Colon (tissue), 2 donors: ENCODE measurements at regions not wholly inside any gene's neighbourhood (a gene's known extent, or its start where the extent isn't known, plus 50 kb on each side); places are given as distances from the start of the nearest gene placed in this dataset.
"Not testable (repeated sequence)": the region's sequence is repeated elsewhere in the genome, so short reads cannot be mapped to it uniquely, and the experiment has no call there.

Experiments used
- FAIRE-seq: peaks from 2 replicates; lab custom pipeline; 2012; peaks lifted over from hg19 to GRCh38; lab: Jason Lieb, UNC
- donor health status: control.
- donor health status: control.

DNA sequence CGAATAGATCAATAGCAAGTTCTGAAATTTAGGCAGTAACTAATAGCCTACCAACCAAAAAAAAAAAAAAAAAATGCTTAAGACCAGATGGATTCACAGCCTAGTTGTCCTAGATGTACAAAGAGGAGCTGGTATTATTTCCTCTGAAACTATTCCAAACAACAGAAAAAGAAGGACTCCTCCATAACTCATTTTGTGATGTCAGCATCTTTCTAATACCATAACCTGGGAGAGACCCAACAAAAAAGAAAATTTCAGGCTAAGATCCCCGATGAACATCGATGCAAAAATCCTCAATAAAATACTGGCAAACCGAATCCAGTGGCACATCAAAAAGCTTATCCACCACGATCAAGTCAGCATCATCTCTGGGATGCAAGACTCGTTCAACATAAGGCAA, 1557.9 kb downstream of the C4orf33 start:
- no peak for FAIRE-seq

DNA sequence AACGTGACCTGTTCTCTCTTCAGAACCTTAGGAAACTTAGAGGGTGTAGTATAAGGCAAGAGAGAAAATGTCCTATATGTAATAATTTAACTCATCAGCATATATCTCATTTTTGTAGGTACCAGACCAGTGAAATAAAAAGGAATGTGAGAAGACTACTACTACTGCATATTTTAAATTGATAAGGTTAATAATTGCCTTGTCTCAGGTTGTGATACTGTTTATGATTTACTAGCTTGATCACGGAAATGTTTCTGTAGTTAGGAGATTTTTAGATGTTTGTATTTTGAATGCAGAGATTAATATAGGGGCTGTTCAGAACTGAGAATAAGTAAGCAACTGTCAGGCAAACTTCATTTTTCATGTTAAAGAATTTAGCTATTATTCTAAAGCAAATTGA, 1563.4 kb downstream of the C4orf33 start:
- FAIRE-seq = no peak

DNA sequence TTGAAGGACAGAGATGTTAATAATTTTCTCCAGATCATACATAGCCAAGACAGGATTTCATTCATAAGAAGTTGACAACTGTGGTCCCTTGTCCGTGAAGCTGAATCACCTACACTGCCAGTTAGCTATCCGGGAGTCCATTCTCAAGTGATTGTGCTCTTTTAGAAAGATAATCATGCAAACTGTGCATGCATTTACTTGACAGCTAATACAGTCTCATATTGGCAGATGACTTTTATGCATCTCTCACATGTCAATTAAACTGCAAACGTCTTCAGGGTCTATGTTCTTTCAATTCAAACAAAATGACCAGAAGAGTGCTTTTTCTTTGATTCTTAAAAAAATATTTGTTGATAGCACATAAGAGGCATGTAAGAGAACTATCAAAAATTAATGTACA, 1572.9 kb downstream of the C4orf33 start:
- FAIRE-seq = no peak

DNA sequence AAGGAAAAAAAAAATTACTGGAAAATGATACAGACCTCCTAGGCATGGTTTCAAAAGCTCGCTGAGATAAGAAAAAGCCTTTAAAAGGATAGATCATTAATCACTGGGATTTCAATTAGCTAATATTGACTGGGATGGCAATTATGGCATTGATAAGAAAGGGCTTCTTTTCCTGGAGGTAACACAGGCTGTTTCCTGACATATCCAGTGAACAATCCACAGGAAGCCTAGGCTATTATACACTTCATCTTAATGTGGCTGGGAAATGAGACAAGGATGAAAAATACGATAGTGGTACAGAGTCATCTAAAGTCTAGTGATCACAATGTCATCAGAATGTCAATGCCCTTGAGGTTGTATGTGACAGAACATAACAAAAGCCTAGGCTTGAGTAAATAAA, 1579.3 kb downstream of the C4orf33 start:
- FAIRE-seq = no peak

DNA sequence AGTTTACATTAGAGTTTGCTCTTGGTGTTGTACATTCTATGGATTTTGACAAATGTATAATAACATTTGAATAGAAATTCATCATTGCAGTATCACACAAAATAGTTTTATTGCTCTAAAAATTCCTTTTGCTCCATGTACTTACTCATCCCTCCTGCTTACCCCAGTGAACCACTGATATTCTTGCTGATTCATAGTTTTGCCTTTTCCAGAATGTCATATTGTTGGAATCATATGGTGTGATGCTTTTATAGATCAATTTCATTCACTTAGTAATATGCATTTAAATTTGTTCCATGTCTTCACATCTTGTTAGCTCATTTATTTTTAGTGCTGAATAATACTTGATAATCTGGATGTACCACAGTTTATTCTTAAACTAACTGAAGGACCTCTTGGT, 1593.2 kb downstream of the C4orf33 start:
- no peak for FAIRE-seq

DNA sequence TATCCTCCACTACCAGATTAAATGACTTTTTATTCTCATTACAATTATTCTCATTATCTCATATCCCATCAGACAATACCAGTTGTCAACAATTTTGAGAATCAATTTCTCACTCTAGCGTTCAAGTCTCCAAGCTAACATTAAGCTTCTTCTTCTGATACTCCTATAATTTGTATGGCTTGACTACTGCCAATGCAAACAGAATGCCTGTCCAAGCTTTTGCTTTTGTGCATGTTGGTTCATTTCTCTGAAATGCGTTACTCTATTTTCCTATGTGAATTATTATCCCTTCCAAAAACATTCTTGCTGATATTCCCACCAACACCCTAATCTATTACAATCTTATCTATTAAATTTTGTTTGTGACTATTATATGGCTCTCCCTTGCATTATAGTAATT, 1602.3 kb downstream of the C4orf33 start:
- FAIRE-seq = no peak

DNA sequence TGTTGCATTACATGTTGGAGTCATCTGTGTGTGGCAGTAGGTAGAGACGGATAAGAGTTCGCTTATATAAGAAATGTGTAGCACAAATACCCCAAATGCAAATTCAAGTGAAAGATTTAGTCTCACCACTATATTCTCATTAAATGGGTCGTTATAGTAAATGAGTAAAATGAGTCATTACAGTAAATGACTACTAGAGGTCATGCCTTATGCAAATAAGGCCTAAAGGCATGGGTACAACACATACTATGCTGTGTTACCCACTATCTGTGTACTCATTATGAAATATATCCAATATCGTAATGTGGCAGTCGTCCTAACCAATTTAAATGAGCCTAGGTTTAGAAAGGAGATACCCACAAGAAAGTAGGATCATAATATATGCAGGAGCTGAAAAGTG, 1603.1 kb downstream of the C4orf33 start:
- no peak for FAIRE-seq

DNA sequence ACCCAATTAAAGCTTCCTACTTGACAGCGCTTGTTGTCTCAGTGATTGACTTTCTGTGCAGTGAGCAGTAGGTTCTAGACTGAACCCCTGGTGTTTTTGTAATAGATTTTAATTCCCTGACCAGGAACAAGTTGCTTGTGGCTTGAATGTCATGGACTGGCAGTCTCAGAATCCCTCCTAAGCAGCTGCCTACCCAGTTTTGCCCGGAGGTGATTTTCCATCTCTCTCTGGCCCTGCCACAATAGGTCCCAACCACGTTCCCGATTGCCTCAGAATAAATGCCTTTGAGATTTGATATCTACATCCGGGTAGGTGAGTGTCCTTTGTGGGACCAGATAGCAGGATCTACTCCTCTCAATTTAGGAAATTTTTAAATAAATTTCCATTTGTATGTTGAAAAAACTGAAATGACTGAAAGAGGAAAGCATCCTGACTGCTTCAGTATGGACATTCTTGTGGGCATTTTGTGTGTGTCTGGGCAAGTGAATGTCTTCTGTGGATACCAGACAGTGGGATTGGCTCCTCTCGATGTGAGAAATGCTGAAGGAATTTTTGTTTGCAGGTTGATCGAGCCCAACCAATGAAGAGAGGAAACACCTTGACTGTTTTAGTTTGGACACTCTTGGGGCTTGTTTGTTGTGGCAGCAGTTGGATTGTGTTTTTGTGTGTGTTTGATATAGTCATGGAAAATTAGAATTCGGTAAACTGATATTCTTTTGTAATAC, 1607.4 kb downstream of the C4orf33 start:
- no peak for FAIRE-seq

DNA sequence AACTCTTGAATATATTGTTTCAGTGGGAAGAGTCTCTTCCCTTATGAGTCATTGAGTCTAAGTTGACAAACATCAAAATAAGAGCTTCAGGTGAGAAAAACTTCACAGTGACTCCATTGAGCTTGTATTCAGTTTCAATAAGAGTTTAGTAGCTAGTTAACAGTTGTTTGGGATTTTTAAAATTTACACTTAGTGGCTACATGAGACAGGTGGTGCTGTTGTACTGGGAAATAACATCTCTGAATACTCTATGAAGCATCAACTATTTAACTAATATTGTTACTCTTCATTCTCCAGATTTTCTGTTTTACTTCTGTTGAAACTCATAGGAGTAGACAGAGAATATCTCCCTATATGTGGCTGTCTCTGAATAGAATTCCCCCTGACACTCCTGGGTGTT, 1609.1 kb downstream of the C4orf33 start:
- FAIRE-seq = no peak

DNA sequence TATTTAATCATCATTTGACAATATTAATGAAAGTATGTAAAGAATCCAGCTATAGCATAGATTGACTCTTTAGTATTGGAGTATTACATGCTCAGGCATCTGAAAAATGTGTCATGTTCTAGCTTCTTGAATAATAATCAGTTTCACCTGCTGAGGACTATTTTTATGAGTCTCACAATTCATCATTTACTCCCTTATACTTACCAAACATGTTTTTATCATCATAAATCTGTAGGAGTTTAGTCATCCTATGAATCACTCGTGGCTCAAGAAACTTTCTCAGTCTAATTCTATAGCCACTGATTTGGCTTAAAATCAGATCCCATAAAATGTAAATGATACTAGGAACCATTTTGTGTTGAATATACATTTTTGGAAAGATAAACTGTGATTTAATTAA, 1616.1 kb downstream of the C4orf33 start:
- FAIRE-seq = no peak

DNA sequence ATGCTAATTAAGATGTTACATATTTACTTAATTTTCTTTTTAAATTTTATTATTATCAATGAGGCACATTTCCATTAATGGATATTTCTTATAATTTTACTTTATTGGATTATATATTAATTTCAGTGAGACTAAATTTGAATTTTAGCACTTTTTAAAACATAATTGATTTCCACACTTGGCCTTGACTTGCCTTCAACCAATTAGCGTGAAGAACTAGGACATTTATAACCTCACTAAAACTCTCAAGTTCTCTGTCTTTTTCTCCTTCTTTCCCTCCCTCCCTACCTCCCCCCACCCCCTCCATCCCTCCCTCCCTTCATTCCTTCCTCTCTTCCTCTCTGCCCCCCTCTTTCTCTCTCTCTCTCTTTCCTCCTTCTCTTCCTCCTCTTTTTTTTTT, 1618.1 kb downstream of the C4orf33 start:
- FAIRE-seq = no peak

DNA sequence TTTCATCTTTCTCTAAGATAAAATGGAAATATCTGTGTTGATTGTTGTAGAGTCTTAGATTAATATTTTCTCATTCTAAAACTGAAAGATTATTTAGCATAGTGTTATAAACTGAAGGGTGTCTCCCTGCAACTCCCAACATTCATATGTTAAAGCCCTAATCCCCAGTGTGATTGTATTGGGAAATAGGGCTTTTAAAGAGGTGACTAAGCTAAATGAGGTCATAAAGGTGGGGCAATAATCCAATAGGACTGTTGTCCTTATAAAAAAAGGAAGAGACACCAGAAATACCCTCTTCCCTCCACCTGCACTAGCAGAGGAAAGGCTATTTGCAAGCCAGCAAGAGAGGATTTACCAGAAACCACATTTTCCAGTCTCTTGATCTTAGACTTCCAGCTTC, 1626.4 kb downstream of the C4orf33 start:
- FAIRE-seq = no peak

DNA sequence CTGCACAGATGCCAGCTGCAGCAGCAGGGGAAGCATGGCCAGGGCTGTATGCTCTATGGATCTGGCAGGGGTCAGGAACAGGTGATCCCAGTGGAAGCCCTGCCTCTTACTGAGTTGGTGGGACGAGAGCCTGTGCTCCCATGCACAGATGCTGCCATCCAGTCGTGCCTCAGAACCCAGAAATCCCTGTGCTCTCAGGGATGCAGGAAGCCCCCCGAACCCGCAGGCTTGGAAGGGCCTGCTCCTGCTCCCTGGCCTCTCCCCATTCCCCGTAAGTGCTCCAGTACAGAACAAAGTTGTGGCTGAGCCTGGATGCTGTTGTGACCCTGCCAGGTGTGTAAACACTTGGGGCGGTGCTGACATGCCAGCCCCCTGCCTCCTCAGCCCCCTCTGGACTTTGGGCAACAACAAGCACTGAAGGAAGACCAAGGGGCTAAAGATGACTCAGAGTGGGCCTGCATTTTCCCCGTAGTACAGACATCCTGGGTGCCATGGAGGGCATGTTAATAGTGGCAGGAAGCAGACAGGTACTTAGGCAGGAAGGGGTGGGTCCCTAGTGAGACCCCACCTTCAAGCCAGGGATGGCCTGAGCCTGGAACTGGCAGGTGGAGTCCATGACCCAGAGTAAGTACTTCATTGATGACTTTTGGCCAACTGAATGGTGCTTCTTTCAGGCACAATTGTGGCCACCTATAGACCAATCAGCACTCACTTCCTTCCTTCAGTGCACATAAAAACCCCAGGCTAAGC, 1640.7 kb downstream of the C4orf33 start:
- FAIRE-seq = no peak

DNA sequence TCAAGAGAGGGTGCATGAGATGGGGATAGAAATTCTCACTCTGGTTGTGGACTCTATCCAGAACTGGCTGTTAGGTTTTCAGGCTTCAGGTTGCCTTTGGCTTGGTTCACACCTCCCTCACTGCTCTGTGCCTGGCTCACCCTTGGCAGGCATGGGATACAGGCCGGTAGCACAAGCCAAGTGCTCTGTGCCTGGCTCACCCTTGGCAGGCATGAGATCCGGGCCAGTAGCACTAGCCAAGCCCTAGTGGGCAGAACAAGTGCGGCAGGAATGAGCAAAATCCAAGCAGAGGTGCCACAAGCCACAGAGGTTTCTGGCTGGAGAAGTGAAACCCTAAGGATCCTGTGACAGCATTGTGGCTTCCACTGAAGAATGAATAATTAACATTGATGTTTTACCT, 1642.3 kb downstream of the C4orf33 start:
- no peak for FAIRE-seq

DNA sequence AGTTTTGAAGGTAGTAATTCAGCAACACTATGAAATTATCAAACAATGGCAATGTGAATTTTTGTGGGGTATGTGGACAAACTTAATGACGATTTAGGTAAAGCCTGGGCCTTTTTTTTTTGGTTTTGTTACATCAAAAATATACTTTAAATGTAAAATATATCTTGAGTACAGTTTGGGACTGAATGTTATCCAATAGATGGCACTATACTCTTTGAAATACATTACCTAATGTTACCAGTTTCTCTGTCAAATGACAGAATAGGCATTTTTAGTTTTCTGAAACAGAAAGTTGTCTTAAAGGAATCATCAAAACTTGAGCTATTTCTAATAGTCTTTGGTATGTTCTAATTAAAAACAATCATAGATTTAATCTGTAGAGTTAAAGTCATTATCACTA, 1651.9 kb downstream of the C4orf33 start:
- FAIRE-seq = no peak

DNA sequence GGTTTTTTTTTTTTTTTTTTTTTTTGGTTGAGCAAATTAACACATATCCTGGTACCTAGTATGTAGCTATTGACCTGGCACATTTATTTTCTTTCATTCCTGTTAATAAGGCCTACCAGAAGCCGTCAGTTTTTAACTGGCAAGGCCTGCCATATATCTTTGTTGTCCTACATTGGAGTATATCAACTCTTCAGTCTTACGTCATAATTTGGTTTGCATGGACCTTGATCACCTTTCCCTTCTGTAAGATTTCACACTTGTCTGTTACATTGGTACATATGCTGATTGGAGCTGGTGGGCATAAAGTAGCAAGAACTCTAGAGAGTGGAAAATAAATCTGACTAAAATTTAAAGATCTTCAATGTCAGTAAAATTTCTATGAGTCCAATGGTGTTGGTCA, 1658.0 kb downstream of the C4orf33 start:
- no peak for FAIRE-seq

DNA sequence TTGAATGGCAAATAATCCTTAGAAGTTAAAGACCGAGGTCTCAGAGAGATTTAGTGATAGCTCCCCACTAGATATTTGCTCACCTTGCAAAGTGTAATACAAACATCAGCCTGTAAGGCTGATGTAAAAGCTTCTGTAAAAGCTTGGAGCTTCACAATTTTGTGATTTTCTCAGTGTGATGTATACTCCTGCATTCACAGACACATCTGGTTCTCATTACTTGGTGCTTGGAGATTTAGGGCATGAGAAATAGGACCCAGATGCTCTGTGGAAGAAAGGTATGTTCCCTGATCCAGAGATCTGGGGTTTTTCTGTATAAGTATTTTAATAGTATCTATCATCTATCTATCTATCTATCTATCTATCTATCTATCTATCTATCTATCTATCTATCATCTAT, 1664.3 kb downstream of the C4orf33 start:
- FAIRE-seq = no peak

DNA sequence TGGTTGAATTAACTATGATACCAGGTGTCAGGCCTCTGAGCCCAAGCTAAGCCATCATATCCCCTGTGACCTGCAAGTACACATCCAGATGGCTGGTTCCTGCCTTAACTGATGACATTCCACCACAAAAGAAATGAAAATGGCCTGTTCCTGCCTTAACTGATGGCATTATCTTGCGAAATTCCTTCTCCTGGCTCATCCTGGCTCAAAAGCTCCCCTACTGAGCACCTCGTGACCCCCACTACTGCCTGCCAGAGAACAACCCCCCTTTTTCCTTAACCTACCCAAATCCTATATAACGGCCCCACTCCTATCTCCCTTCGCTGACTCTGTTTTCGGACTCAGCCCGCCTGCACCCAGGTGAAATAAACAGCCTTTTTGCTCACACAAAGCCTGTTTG, 1671.4 kb downstream of the C4orf33 start:
- not testable (repeated sequence) for FAIRE-seq

DNA sequence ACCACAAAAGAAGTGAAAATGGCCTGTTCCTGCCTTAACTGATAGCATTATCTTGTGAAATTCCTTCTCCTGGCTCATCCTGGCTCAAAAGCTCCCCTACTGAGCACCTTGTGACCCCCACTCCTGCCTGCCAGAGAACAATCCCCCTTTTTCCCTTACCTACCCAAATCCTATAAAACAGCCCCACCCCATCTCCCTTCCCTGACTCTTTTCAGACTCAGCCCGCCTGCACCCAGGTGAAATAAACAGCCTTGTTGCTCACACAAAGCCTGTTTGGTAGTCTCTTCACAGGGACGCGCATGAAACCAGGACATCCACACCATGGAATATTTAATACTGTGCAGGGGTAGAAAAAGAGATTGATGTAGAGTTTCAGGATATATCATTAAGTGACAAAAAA, 1677.0 kb downstream of the C4orf33 start:
- not testable (repeated sequence) for FAIRE-seq

DNA sequence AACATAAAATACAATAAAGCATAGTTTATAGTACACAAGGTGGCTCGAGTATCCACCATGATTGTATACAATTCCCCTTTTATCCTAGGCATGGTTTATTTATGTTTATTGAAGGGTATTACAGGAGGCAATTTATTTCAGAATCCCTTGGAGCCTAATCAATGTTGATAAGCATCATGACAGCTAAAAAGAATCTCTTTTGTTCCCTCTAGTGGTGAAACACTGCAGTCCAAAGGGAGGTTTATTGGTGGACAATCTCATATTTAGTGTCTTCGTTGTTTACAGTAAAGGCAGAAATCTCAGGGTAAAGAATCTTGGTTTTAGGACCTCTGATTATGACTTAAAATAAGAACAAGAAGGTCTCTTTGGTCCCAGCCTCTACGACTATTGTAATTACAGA, 1712.5 kb downstream of the C4orf33 start:
- no peak for FAIRE-seq

DNA sequence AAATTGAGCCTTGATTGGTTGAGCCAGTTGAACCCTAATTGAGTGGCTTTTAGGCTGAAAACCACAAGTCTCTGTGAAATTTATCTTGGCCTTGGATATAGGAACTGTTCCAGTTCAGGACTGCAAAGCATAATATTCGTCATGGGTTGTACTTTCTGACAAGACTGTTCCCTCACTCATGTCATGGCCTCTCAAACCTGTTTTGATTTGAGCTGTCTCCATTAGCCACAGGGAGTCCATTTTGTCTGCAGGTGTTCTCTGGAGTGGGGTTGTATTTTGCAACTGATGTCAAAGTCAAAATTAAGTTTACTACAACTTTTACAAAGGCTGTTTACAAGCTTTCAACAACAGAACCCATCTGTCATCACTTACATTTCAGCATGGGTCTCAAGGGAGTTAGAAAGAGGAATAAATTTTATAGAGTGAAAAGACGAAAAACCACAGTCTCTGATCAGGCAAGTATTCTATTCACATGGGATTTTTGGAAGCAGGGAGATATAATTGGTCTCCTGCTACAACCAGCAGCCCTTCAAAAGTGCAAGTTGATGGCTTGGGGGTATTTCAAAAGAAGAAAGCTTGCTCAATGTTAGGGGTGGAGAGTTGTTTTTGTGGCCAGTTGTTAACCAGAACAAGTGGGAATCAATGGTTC, 1716.3 kb downstream of the C4orf33 start:
- FAIRE-seq = no peak

DNA sequence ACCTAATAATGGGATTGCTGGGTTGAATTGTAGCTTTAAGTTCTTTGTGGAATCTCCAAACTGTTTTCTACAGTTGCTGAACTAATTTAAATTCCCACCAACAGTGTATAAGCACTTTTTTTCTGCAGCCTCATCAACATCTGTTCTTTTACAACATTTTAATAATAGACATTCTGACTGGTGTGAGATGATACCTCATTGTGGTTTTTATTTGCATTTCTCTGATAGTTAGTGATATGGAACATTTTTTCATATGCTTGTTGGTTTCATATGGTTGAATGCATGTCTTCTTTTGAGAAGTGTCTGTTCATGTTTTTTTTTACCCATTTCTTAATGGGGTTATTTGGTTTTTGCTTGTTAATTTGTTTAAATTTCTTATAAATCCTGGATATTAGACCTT, 1718.9 kb downstream of the C4orf33 start:
- FAIRE-seq = no peak

DNA sequence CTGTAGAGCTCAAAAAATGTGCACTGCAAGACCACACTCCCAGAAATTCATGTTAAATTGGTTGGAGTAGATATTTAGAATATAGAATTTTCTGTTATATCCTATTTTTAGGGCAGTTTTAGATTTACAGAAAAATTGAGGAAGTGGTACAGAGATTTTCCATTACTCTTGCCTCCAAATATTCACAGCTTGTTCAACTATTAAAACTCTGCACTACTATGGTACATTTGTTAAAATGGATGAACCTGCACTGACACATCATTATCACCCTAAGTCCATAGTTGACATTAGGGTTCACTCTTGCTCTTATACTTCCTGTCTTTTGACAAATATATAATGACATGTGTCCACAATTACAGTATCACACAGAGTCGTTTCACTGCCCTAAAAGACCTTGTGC, 1724.5 kb downstream of the C4orf33 start:
- no peak for FAIRE-seq

DNA sequence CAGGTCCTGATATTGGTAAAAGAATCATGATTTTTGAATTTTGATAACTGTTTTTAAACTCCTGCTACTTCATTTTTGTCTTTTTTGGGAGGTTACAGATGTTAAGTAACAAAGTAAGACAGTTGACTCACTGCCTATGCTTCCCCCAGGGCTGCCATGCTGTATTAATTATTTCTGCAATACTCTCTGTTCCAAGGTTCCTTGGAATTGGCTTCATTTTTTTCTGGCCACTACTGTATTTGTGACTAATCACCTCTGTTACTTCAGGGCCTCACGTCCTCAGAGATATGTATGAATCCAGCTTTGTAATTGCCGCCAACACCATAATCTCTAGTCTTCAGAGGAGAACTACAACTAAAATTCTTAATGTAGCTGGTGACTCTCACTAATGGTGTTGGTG, 1729.3 kb downstream of the C4orf33 start:
- no peak for FAIRE-seq
